ENCODE measurements at regions not wholly inside any gene's neighbourhood (a gene's known extent, or its start where the extent isn't known, plus 50 kb on each side); places are given as distances from the start of the nearest gene placed in this dataset.

DNA sequence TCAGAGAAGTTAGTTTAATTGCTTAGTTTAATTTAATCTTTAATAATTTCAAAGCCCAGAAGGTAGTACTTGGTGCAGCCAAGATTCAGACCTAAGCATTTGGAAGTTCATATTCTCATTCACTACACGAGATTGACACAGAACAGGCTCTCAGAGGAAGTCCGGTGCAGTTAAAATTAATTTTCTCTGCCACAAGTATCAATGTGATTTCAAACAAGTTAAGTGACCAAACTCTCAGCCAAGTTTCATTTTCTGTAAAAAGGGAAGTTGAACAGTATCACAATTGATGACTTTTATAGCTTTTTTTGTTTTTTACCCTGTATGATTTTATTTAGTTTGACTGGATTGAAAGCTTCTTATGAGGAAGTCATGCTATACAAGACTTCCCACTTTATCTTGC lies 1494.9 kb upstream of the LRRTM3 start:
- TF ChIP-seq, protein P1, sequence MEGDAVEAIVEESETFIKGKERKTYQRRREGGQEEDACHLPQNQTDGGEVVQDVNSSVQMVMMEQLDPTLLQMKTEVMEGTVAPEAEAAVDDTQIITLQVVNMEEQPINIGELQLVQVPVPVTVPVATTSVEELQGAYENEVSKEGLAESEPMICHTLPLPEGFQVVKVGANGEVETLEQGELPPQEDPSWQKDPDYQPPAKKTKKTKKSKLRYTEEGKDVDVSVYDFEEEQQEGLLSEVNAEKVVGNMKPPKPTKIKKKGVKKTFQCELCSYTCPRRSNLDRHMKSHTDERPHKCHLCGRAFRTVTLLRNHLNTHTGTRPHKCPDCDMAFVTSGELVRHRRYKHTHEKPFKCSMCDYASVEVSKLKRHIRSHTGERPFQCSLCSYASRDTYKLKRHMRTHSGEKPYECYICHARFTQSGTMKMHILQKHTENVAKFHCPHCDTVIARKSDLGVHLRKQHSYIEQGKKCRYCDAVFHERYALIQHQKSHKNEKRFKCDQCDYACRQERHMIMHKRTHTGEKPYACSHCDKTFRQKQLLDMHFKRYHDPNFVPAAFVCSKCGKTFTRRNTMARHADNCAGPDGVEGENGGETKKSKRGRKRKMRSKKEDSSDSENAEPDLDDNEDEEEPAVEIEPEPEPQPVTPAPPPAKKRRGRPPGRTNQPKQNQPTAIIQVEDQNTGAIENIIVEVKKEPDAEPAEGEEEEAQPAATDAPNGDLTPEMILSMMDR (IDR thresholded peaks at IDR 0.05; ENCODE audit: insufficient read depth, low read length, severe bottlenecking), result no peak
- DNase-seq (ENCODE audit: low read depth) (no peak), FAIRE-seq (no peak)
- no peak overlapping the region for H3K4me3 ChIP-seq (ENCODE audit: low read depth, low read length)
- no peaks in the 10 kb centered on the region for H3K36me3 ChIP-seq (ENCODE audit: control insufficient read depth, insufficient read depth, low read length)
- no peaks in the 10 kb centered on the region for H3K27me3 ChIP-seq (ENCODE audit: control insufficient read depth, insufficient read depth, low read length)

DNA sequence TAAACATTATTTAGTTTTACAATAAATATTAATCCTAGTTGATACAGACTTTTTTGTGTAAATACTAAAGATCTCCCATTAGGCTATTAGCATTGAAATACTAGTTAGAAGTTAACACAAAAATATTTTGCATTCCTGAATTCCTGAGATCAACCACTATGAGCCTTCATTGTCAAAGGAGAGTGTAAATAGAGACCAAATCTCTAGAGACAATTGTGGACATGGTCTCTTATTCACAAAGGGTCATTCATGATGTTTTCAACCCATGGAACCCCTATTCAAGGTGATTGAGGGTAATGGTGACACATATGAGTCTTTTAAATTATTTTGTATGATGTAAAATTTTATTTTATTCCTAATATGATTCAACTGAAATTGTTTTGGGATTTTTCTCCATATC lies 1454.8 kb upstream of the LRRTM3 start:
- TF ChIP-seq, protein P1 (IDR thresholded peaks at IDR 0.05; ENCODE audit: insufficient read depth, low read length, severe bottlenecking), result no peak
- no peaks in the 10 kb centered on the region for H3K27me3 ChIP-seq (ENCODE audit: control insufficient read depth, insufficient read depth, low read length)
- no peaks in the 10 kb centered on the region for H3K36me3 ChIP-seq (ENCODE audit: control insufficient read depth, insufficient read depth, low read length)
- H3K4me3 ChIP-seq (ENCODE audit: low read depth, low read length), result no peak overlapping the region
- DNase-seq (ENCODE audit: low read depth), result no peak
- FAIRE-seq, result no peak

DNA sequence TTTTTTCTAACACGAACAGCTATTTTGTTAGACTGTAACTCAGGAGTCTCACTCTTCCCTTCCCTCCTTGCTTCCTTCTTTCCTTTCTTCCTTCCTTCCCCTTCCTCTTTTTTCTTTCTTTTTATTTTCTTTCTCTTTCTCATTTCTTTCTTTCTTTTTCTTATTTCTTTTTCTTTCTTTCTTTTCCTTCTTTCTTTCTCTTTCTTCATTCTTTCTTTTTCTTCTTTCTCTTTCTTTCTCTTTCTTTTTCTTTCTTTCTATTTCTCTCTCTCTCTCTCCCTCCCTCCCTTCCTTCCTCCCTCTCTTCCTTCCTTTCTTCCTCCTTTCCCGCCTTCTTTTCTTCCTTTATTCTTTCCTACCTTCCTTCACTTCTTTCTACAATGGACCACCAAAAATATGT lies 1443.0 kb upstream of the LRRTM3 start:
- TF ChIP-seq, protein P1 (IDR thresholded peaks at IDR 0.05; ENCODE audit: insufficient read depth, low read length, severe bottlenecking), result no peak
- no peak overlapping the region for H3K4me3 ChIP-seq (ENCODE audit: low read depth, low read length)
- no peaks in the 10 kb centered on the region for H3K27me3 ChIP-seq (ENCODE audit: control insufficient read depth, insufficient read depth, low read length)
- no peaks in the 10 kb centered on the region for H3K36me3 ChIP-seq (ENCODE audit: control insufficient read depth, insufficient read depth, low read length)
- DNase-seq (ENCODE audit: low read depth) (no peak), FAIRE-seq (no peak)

DNA sequence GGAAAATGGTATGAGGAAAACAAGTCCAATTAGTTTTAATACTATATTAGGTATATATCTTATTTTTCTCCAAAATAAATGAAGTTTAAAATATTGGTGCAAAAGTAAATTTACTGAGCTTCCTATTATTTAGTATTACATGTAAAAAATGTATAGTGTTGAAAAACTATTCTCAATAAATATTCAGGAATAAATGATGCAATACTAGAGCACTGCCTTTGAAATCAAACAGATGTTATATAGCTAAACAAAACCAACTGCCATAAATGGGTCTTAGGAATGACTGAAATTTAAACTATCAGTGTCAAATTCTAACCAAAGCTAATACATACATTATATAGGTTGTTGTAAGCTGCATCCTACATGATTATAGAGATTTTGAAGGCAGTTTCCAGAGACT lies 1434.0 kb upstream of the LRRTM3 start:
- no peaks in the 10 kb centered on the region for H3K27me3 ChIP-seq (ENCODE audit: control insufficient read depth, insufficient read depth, low read length)
- H3K4me3 ChIP-seq (ENCODE audit: low read depth, low read length), result no peak overlapping the region
- DNase-seq (ENCODE audit: low read depth) (no peak), FAIRE-seq (no peak)
- TF ChIP-seq, protein P1 (IDR thresholded peaks at IDR 0.05; ENCODE audit: insufficient read depth, low read length, severe bottlenecking), result no peak
- H3K36me3 ChIP-seq (ENCODE audit: control insufficient read depth, insufficient read depth, low read length), result no peaks in the 10 kb centered on the region

DNA sequence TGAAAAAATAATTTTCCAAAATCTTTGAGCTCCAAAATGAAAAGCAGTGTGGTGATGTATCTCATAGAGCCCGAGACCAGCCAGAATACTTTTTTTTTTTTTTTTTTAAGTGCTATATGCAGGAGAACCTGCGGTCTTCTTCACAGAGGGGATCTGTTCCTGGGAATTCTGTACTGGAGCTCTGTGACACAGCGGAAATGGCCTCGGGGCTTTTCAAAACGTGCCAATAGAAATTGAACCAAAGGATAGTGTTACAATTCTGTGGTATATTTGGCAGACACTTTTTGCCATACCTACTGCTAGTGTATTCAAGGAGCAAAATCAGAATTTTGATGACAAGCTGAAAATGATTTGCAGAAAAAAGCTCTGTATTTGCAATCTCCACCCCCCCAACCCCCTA lies 1429.3 kb upstream of the LRRTM3 start:
- Histone ChIP-seq H3K36me3 (ENCODE audit: control insufficient read depth, insufficient read depth, low read length) (no peaks in the 10 kb centered on the region), H3K27me3 (ENCODE audit: control insufficient read depth, insufficient read depth, low read length) (no peaks in the 10 kb centered on the region), H3K4me3 (ENCODE audit: low read depth, low read length) (no peak overlapping the region)
- TF ChIP-seq, protein P1 (IDR thresholded peaks at IDR 0.05; ENCODE audit: insufficient read depth, low read length, severe bottlenecking), result no peak
- DNase-seq (ENCODE audit: low read depth) (no peak), FAIRE-seq (no peak)

DNA sequence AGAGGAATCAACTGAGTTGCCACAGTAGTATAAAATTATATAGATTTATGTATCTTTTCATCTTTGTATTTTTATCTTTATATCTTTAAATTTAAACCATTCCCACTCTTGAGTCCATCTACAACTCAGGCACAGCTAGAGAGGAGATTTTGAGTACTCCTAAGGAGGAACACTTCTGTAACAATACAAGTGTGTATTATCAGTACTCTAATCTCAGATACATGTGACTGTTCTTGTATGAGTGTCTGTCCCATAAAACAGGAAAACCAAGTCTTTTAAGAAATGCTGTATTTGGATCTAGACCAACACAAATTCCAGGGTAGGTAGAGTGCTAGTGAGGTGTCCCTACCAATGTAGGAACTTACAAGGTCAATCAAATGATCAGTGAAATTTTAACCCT lies 1428.0 kb upstream of the LRRTM3 start:
- Histone ChIP-seq H3K27me3 (ENCODE audit: control insufficient read depth, insufficient read depth, low read length) (no peaks in the 10 kb centered on the region), H3K36me3 (ENCODE audit: control insufficient read depth, insufficient read depth, low read length) (no peaks in the 10 kb centered on the region), H3K4me3 (ENCODE audit: low read depth, low read length) (no peak overlapping the region)
- TF ChIP-seq, protein P1 (IDR thresholded peaks at IDR 0.05; ENCODE audit: insufficient read depth, low read length, severe bottlenecking), result no peak
- FAIRE-seq (no peak), DNase-seq (ENCODE audit: low read depth) (no peak)

All from bronchial epithelial cell (primary cell).